NCI-H1105 treated with DMSO at 0.1 percent for 48 hours (cell line): ENCODE measurements at regions not wholly inside any gene's neighbourhood (a gene's known extent, or its start where the extent isn't known, plus 50 kb on each side); places are given as distances from the start of the nearest gene placed in this dataset.
A peak's percentile ranks its signal among the peaks of the same experiment; 100 is the strongest.
"Not testable (repeated sequence)": the region's sequence is repeated elsewhere in the genome, so short reads cannot be mapped to it uniquely, and the experiment has no call there.

Experiments used
- DNase-seq: peaks from one replicate; lab custom pipeline; 2025; lab: John Stamatoyannopoulos, UW

DNA sequence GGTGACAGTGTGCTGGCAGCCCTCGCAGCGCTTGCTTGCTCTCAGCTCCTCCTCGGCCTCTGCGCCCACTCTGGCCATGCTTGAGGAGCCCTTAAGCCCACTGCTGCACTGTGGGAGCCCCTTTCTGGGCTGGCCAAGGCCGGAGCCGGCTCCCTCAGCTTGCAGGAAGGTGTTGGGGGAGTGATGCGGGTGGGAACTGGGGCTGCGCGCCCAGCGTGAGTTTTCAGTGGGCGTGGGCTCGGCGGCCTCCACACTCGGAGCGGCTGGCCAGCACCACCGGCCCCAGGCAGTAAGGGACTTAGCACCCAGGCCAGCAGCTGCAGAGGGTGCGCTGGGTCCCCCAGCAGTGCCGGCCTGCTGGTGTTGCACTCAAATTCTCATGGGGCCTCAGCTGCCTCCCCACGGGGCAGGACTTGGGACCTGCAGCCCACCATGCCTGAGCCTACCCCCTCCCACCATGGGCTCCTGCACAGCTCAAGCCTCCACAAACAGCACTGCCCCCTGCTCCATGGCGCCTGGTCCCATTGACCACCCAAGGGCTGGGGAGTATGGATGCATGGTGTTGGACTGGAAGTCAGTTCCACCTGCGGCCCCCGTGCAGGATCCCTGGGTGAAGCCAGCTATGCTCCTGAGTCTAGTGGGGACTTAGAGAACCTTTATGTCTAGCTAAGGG is 223.1 kb upstream of the PTPRD start:
- DNase-seq = no peak

DNA sequence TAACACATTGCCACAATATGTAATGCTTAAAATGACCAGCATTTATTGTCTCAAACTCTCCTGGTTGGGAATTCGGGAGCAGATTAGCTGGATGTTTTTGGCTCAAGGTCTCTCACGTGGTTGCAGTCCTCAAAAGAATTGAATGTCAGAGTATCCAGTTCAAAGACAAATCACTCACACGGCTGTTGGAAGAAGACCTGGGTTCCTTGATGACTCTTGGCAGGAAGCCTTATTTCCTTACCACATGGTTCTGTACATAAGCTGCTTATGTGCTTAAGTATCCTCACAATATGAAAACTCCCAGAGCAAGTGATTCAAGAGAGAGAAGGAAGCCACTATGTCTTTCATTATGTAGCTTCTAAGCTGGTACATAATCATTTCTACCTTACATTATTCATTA is 230.3 kb upstream of the PTPRD start:
- no peak for DNase-seq

GRCh38 chr9:10855847-10856246 is 243.0 kb upstream of the PTPRD start:
- DNase-seq = peak; percentile 31

DNA sequence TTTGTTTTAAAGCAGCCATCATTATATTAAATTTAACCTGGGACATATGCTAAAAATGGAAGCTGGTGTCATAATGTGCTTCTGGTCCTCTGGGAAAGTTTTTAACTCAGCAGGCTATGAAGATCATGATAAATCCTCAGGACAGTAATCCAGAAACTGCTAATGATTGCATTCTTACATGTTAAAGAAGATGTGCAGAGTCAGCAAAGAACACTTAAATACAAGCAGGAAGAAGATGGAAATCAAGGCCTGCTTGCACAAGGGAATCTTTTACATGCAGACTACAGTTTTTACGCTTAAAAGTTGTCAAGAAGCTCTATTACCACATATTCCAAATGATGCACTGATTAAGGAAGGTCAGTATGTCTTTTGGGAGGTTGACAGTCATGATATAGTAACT is 246.0 kb upstream of the PTPRD start:
- no peak for DNase-seq

DNA sequence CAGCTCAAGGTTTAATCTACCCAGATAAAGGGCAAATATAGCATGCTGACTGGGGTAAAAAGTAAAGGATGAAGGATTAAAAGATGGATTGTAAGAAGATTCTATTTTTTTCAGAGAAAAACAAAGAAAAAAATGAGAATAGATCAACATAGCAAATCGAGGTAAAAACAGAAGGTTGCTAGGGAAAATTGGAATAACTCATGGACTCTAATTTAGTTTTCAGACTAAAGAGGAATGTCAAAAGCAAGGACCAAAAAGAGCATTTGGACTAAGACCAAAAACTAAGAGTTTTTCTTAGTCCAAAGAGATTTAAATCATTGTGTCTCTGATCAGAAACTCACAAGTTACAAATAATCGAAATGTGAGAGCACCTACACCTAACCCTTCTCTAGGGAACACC is 250.7 kb upstream of the PTPRD start:
- no peak for DNase-seq

- no peak for DNase-seq
Observed at GRCh38 chr9:10867194-10867593, 254.4 kb upstream of the PTPRD start.

DNA sequence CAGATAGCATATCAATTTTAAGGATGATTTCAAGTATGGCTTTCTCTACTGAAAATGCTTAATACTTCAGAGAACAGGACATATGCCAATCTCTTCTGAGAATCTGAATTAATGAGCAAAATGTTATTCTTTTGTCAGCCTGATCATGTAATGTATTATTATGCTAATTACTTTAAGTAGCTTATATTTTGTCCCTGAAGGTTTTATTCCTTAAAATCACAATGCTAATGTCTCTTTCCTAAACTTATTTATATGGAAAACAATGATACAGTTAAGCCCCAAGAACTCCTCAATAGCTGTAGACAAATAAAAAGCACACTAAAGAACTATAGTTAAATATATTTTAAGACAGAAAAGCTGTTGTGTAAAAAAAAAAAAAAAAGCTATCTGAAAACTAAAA is 256.9 kb upstream of the PTPRD start:
- DNase-seq = no peak

DNA sequence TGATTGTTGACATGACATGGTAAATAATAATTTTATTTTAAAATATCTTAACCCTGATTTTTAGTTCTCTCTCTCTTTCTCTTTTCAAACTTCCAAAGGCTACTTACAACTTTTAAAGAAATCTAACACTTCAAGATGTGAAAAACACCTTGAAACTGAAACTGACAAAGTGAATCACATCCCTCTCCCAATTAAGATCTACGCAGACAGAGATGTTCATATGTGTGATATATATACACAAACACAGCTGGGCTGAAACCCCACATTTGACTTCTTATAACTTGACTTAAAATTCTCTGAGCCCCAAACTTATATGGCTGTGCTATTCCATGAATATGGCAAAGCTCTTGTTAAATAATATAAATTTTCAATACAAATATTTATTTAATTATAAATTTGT is 261.2 kb upstream of the PTPRD start:
- no peak for DNase-seq

DNA sequence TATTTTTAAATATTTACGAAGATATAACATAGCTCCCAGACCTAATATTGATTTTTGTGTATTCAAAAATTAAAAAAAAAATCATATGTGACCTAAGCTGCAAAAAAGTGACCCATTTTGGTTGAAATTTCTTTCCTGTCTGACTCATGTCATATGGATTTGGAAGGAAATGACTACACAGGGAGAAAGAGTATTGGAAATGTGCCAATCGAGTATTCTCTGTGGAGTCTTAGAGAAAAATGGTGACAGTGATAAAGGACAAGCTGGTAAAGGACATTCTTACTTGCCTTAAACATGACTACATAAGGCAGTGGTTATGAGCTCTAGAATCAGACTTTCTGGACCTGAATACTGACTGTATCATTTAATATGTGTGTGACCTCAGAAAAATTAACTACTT is 262.9 kb upstream of the PTPRD start:
- DNase-seq = no peak

DNA sequence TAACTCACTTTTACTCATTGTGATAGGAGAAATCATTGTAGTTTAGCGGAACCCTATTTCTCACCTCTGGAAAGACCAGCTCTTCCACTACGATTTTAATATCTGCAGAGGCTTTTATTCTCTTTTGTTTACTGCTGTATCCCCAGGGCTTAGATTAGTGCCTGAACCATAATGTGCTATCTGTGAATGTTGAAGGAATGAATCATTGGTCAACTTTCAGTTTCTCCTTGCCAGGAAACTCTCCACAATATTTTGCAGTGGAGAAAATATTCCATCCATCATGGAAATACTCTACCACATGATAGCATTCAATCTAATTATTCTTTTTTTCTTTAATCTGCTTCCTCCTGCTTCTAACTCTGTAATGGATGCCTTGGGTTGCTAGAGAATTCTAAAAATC is 263.5 kb upstream of the PTPRD start:
- DNase-seq = no peak

GRCh38 chr9:10890266-10890665 is 277.5 kb upstream of the PTPRD start:
- not testable (repeated sequence) for DNase-seq

- DNase-seq = no peak
Observed at GRCh38 chr9:10899509-10899908, 286.7 kb upstream of the PTPRD start.

- no peak for DNase-seq
Observed at GRCh38 chr9:10903969-10904368, 291.2 kb upstream of the PTPRD start.

- no peak for DNase-seq
Observed at GRCh38 chr9:10910779-10911178, 298.0 kb upstream of the PTPRD start.

- no peak for DNase-seq
Observed at GRCh38 chr9:10911373-10911772, 298.6 kb upstream of the PTPRD start.

DNA sequence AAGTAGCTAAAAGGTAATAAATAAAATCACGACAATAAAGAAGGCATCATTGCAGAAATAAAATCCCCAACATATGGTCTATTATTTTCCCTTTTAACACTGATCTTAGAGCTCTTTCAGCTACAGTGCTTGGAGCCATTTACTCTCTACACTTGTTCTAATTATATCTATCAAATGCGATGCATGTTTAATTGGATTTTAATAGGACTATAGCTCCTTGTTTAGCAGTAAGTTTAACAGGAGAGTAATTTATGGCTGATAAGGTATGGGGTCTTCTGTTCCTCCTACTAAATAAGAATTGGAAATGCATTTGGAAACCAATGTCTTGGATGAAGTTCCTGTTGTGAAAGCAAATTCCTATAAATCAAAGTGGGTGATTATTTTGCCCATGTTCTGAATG is 304.2 kb upstream of the PTPRD start:
- no peak for DNase-seq

DNA sequence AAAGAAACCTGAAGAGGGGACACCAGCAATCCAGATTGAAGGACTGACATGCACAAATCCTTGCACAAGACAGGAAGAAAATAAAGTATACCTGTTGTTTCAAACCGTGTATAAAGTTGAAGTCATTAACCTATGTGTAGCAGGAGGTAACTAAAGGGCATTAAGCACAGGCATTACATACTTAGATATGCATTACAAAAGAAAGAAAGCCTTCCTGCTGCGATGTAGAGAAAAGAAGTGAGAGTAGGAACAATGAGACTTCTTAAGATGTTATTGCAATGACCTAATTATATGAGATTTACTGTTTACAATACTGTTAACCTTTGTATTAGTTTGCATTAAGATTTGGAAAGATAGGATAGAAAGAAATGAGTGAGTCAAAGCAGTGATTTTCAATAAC is 308.9 kb upstream of the PTPRD start:
- DNase-seq = no peak

GRCh38 chr9:10925896-10926295 is 313.1 kb upstream of the PTPRD start:
- no peak for DNase-seq

GRCh38 chr9:10928372-10928771 is 315.6 kb upstream of the PTPRD start:
- no peak for DNase-seq

DNA sequence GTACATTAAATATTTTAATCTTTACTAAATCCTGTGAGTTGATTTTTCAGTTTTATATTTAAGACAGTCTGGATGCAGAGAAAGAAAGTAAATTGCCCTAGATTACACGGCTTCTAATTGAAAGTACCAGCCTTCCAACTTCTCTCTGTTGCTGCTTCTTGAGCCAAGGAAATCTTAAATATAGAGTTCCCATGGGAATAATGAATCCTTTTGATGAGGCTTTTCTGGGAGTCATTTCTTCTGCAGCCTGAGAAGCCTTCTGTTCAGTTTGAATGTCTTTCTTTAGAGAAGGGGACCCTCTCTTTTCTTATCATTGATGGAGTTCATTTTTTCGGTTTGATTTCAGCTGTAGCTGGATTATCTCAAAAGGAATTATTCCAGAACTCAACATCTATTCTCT is 317.3 kb upstream of the PTPRD start:
- DNase-seq = no peak

DNA sequence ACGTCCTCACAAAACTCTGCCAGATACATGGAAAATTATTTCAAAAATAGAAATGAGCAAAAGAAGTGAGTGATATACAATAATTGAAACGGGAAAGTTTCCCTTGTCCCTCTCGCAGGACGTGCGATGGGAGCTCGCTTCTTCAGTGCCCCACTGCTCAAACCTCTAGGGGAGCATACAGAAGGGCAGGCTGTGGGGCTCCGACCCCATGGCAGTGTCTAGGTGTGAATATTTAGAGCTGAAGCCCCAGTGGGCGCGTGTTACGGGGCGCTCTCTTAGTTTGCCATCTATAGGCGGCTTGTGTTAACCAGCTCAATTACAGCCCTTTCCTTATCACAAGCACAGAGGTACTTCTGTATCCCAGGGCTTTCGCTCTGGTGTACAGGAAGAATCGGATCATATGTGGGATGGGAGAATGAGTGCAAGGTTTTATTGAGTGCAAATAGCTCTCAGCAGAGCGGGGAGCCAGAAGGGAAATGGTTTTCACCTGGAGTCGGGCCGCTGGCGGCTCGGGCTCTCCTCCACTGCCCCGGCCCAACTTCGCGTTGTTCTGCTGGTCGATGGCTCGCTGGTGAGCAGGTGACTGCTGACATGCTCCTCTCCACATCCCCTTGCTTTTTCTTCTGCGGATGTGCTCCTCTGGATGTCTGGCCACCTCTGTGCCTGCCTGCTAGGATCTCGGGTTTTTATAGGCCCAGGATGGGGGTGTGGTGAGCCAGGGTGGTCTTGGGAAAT is 334.0 kb upstream of the PTPRD start:
- no peak for DNase-seq

DNA sequence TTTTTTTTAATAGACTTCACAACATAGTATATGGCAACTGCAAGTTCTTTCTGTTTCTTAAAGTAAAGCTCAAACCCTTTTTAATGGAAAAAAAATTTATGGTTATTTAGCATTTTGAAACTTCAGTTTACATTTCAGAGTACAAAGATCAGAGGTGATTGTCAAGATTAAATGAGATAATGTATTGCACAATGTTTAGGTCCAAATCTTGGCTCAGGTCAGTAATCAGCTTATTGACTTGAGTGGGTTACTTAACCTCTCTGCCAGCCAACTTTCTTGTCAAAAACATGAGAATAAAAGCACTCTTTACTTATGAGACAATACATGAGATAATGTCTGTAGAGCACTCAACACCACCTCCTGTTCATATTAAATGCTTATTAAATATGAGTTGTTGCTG is 345.1 kb upstream of the PTPRD start:
- no peak for DNase-seq

- DNase-seq = no peak
Observed at GRCh38 chr9:10961883-10962282, 349.1 kb upstream of the PTPRD start.

GRCh38 chr9:10983251-10983650 is 370.4 kb upstream of the PTPRD start:
- no peak for DNase-seq
